ENCODE measurements at regions not wholly inside any gene's neighbourhood (a gene's known extent, or its start where the extent isn't known, plus 50 kb on each side); places are given as distances from the start of the nearest gene placed in this dataset.

- Histone ChIP-seq H3K27ac (ENCODE audit: control insufficient read depth, insufficient read depth, low read length) (no peak overlapping the region), H3K9me1 (ENCODE audit: control insufficient read depth, extremely low read depth, insufficient read depth, low read length) (no peaks in the 10 kb centered on the region), H3K36me3 (ENCODE audit: control insufficient read depth in 2 of 2, extremely low read depth in 1 of 2, insufficient read depth in 2 of 2, low read length in 2 of 2) (no peaks in the 10 kb centered on the region), H2AFZ (ENCODE audit: control insufficient read depth, low read length) (no peak overlapping the region), H3K4me1 (ENCODE audit: control insufficient read depth, extremely low read depth, insufficient read depth, low read length) (no peaks in the 10 kb centered on the region), H3K27me3 (ENCODE audit: control insufficient read depth, extremely low read depth, insufficient read depth, low read length) (no peaks in the 10 kb centered on the region), H3K4me3 (ENCODE audit: control insufficient read depth in 2 of 3, extremely low read depth in 1 of 3, insufficient read depth in 2 of 3, low read depth in 1 of 3, low read length in 3 of 3) (no peak overlapping the region), H3K9ac (ENCODE audit: control insufficient read depth, extremely low read depth, insufficient read depth, low read length) (no peak overlapping the region), H3K79me2 (ENCODE audit: control insufficient read depth, insufficient read depth, low read length) (no peaks in the 10 kb centered on the region), H3K4me2 (ENCODE audit: control insufficient read depth, extremely low read depth, insufficient read depth, low read depth, low read length) (no peak overlapping the region), H4K20me1 (ENCODE audit: control insufficient read depth, extremely low read depth, insufficient read depth, low read length) (no peaks in the 10 kb centered on the region), H3K9me3 (ENCODE audit: control insufficient read depth, low read depth, low read length) (peaks cover 6% of the 10 kb centered on the region)
- FAIRE-seq (no peak), DNase-seq (ENCODE audit: low read depth, low spot score) (no peak)
- no peak for TF ChIP-seq CTCF (optimal IDR thresholded peaks at IDR 0.05 in 1 of 3, IDR thresholded peaks at IDR 0.05 in 1 of 3, conservative IDR thresholded peaks at IDR 0.05 in 1 of 3; ENCODE audit: extremely low read depth in 1 of 3, insufficient read depth in 2 of 3, low read length in 3 of 3)
- TF ChIP-seq EZH2 (IDR thresholded peaks at IDR 0.05; ENCODE audit: low read length): no peak
- dilution Hi-C loops (cut with MboI; ENCODE audit: extremely low pct_ligation_motif_present, low sequenced_read_pairs): no loop called here
Measured at GRCh38 chr16:6571044-6571443, 761.6 kb upstream of the RBFOX1 start.

GRCh38 chr16:6570530-6570929 is 762.1 kb upstream of the RBFOX1 start:
- no peak for DNase-seq (ENCODE audit: low read depth, low spot score)
- Histone ChIP-seq H3K4me1 (ENCODE audit: control insufficient read depth, extremely low read depth, insufficient read depth, low read length) (no peaks in the 10 kb centered on the region), H3K27ac (ENCODE audit: control insufficient read depth, insufficient read depth, low read length) (no peak overlapping the region), H3K27me3 (ENCODE audit: control insufficient read depth, extremely low read depth, insufficient read depth, low read length) (no peaks in the 10 kb centered on the region), H3K36me3 (ENCODE audit: control insufficient read depth in 2 of 2, extremely low read depth in 1 of 2, insufficient read depth in 2 of 2, low read length in 2 of 2) (no peaks in the 10 kb centered on the region), H3K79me2 (ENCODE audit: control insufficient read depth, insufficient read depth, low read length) (no peaks in the 10 kb centered on the region), H4K20me1 (ENCODE audit: control insufficient read depth, extremely low read depth, insufficient read depth, low read length) (no peaks in the 10 kb centered on the region), H3K4me3 (ENCODE audit: control insufficient read depth in 2 of 3, extremely low read depth in 1 of 3, insufficient read depth in 2 of 3, low read depth in 1 of 3, low read length in 3 of 3) (no peak overlapping the region), H3K9ac (ENCODE audit: control insufficient read depth, extremely low read depth, insufficient read depth, low read length) (no peak overlapping the region), H3K9me3 (ENCODE audit: control insufficient read depth, low read depth, low read length) (peaks cover 5% of the 10 kb centered on the region), H3K9me1 (ENCODE audit: control insufficient read depth, extremely low read depth, insufficient read depth, low read length) (no peaks in the 10 kb centered on the region), H2AFZ (ENCODE audit: control insufficient read depth, low read length) (no peak overlapping the region), H3K4me2 (ENCODE audit: control insufficient read depth, extremely low read depth, insufficient read depth, low read depth, low read length) (no peak overlapping the region)
- dilution Hi-C loops (cut with MboI; ENCODE audit: extremely low pct_ligation_motif_present, low sequenced_read_pairs): no loop called here
- TF ChIP-seq CTCF (optimal IDR thresholded peaks at IDR 0.05 in 1 of 3, IDR thresholded peaks at IDR 0.05 in 1 of 3, conservative IDR thresholded peaks at IDR 0.05 in 1 of 3; ENCODE audit: extremely low read depth in 1 of 3, insufficient read depth in 2 of 3, low read length in 3 of 3): no peak
- TF ChIP-seq EZH2 (IDR thresholded peaks at IDR 0.05; ENCODE audit: low read length): no peak
- FAIRE-seq: no peak

Measured in keratinocyte (primary cell).